ENCODE measurements at regions not wholly inside any gene's neighbourhood (a gene's known extent, or its start where the extent isn't known, plus 50 kb on each side); places are given as distances from the start of the nearest gene placed in this dataset.
A peak's percentile ranks its signal among the peaks of the same experiment; 100 is the strongest.

- TF ChIP-seq, protein P1, sequence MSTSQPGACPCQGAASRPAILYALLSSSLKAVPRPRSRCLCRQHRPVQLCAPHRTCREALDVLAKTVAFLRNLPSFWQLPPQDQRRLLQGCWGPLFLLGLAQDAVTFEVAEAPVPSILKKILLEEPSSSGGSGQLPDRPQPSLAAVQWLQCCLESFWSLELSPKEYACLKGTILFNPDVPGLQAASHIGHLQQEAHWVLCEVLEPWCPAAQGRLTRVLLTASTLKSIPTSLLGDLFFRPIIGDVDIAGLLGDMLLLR (CRISPR knock-in tag; IDR thresholded peaks at IDR 0.05): peak; percentile 27; the same call in 1 of the 2 replicates
- no peak for TF ChIP-seq TGIF2 (CRISPR knock-in tag; IDR thresholded peaks at IDR 0.05)
- TF ChIP-seq MXD4 (CRISPR knock-in tag; IDR thresholded peaks at IDR 0.05): no peak
- no peak for TF ChIP-seq ZNF296 (CRISPR knock-in tag; conservative IDR thresholded peaks at IDR 0.05)
- 0 out of 2 replicates have a peak, but pooled peaks have one; percentile 10 for TF ChIP-seq ZNF512B (CRISPR knock-in tag; IDR thresholded peaks at IDR 0.05; ENCODE audit: borderline replicate concordance)
- TF ChIP-seq, protein P2, sequence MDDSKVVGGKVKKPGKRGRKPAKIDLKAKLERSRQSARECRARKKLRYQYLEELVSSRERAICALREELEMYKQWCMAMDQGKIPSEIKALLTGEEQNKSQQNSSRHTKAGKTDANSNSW (CRISPR knock-in tag; IDR thresholded peaks at IDR 0.05; ENCODE audit: borderline replicate concordance): no peak
- TF ChIP-seq, protein P3, sequence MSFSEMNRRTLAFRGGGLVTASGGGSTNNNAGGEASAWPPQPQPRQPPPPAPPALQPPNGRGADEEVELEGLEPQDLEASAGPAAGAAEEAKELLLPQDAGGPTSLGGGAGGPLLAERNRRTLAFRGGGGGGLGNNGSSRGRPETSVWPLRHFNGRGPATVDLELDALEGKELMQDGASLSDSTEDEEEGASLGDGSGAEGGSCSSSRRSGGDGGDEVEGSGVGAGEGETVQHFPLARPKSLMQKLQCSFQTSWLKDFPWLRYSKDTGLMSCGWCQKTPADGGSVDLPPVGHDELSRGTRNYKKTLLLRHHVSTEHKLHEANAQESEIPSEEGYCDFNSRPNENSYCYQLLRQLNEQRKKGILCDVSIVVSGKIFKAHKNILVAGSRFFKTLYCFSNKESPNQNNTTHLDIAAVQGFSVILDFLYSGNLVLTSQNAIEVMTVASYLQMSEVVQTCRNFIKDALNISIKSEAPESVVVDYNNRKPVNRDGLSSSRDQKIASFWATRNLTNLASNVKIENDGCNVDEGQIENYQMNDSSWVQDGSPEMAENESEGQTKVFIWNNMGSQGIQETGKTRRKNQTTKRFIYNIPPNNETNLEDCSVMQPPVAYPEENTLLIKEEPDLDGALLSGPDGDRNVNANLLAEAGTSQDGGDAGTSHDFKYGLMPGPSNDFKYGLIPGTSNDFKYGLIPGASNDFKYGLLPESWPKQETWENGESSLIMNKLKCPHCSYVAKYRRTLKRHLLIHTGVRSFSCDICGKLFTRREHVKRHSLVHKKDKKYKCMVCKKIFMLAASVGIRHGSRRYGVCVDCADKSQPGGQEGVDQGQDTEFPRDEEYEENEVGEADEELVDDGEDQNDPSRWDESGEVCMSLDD (CRISPR knock-in tag; IDR thresholded peaks at IDR 0.05; ENCODE audit: borderline replicate concordance): no peak
- no peak for TF ChIP-seq ZNF549 (CRISPR knock-in tag; IDR thresholded peaks at IDR 0.05)
- 0 out of 2 replicates have a peak, but pooled peaks have one; percentile 32 for TF ChIP-seq SRY (CRISPR knock-in tag; IDR thresholded peaks at IDR 0.05)
- no peak for TF ChIP-seq HMG20A (CRISPR knock-in tag; IDR thresholded peaks at IDR 0.05; ENCODE audit: borderline replicate concordance)
- TF ChIP-seq, protein P4, sequence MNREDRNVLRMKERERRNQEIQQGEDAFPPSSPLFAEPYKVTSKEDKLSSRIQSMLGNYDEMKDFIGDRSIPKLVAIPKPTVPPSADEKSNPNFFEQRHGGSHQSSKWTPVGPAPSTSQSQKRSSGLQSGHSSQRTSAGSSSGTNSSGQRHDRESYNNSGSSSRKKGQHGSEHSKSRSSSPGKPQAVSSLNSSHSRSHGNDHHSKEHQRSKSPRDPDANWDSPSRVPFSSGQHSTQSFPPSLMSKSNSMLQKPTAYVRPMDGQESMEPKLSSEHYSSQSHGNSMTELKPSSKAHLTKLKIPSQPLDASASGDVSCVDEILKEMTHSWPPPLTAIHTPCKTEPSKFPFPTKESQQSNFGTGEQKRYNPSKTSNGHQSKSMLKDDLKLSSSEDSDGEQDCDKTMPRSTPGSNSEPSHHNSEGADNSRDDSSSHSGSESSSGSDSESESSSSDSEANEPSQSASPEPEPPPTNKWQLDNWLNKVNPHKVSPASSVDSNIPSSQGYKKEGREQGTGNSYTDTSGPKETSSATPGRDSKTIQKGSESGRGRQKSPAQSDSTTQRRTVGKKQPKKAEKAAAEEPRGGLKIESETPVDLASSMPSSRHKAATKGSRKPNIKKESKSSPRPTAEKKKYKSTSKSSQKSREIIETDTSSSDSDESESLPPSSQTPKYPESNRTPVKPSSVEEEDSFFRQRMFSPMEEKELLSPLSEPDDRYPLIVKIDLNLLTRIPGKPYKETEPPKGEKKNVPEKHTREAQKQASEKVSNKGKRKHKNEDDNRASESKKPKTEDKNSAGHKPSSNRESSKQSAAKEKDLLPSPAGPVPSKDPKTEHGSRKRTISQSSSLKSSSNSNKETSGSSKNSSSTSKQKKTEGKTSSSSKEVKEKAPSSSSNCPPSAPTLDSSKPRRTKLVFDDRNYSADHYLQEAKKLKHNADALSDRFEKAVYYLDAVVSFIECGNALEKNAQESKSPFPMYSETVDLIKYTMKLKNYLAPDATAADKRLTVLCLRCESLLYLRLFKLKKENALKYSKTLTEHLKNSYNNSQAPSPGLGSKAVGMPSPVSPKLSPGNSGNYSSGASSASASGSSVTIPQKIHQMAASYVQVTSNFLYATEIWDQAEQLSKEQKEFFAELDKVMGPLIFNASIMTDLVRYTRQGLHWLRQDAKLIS (CRISPR knock-in tag; IDR thresholded peaks at IDR 0.05): no peak
- no peak for TF ChIP-seq SP5 (CRISPR knock-in tag; IDR thresholded peaks at IDR 0.05; ENCODE audit: borderline replicate concordance, low read depth)
- no peak for TF ChIP-seq CBX2 (IDR thresholded peaks at IDR 0.05; ENCODE audit: low read depth, low read length)
- TF ChIP-seq CBX2 (CRISPR knock-in tag; IDR thresholded peaks at IDR 0.05; ENCODE audit: low read depth): no peak
- TF ChIP-seq ZNF709 (CRISPR knock-in tag; IDR thresholded peaks at IDR 0.05): no peak
- no peak for TF ChIP-seq SKI (IDR thresholded peaks at IDR 0.05; ENCODE audit: partially characterized antibody)
- TF ChIP-seq MYNN (CRISPR knock-in tag; IDR thresholded peaks at IDR 0.05; ENCODE audit: low read depth): no peak
- TF ChIP-seq HOXA9 (CRISPR knock-in tag; IDR thresholded peaks at IDR 0.05; ENCODE audit: borderline replicate concordance): no peak
- 0 out of 2 replicates have a peak, but pooled peaks have one; percentile 38 for TF ChIP-seq ZNF710 (CRISPR knock-in tag; IDR thresholded peaks at IDR 0.05; ENCODE audit: borderline replicate concordance)
Observed at GRCh38 chr20:48393311-48393685, 434.5 kb downstream of the PREX1 start (continued).
